ENCODE measurements at regions not wholly inside any gene's neighbourhood (a gene's known extent, or its start where the extent isn't known, plus 50 kb on each side); places are given as distances from the start of the nearest gene placed in this dataset.

- no peak for TF ChIP-seq NR3C1 (CRISPR knock-in tag; IDR thresholded peaks at IDR 0.05)
These were observed 53.0 kb upstream of the CPEB4 start (continued) for GRCh38 chr5:173835131-173835530.

GRCh38 chr5:173835661-173836060 lies 52.5 kb upstream of the CPEB4 start:
- no peak overlapping the region for H3K4me2 ChIP-seq (ENCODE audit: low read depth, low read length)
- DNase-seq (ENCODE audit: low spot score) (no peak), FAIRE-seq (no peak), ATAC-seq (no peak)
- no peak overlapping the region for H3K9ac ChIP-seq (ENCODE audit: insufficient read depth, low read depth, low read length)
- H3K4me3 ChIP-seq (replicated peaks in 1 of 3; ENCODE audit: insufficient read depth in 1 of 3, low read depth in 2 of 3, low read length in 3 of 3), result no peak overlapping the region
- no peaks in the 10 kb centered on the region for H3K27me3 ChIP-seq (ENCODE audit: control insufficient read depth in 1 of 2, insufficient read depth in 2 of 2, low read length in 2 of 2)
- peaks cover 30% of the 10 kb centered on the region for H3K4me1 ChIP-seq (ENCODE audit: insufficient read depth, low read length)
- no peak overlapping the region for H3K27ac ChIP-seq (ENCODE audit: extremely low read length, insufficient read depth, low read length)
- H3K79me2 ChIP-seq (ENCODE audit: insufficient read depth, low read length), result no peaks in the 10 kb centered on the region
- no peak overlapping the region for H2AFZ ChIP-seq (ENCODE audit: low read length)
- in situ Hi-C loops (cut with HindIII; ENCODE audit: extremely low pct_ligation_motif_present, low pct_unique_long_range_greater_than_20kb), result no loop called here
- WGBS (ENCODE audit: low lambda C conversion rate), result 62% methylated on average over 6 of the region's 6 CpGs
- CTCF ChIA-PET (ENCODE audit: low intra/inter-chr PET ratio, low total read pairs), result no interaction called here
- no peaks in the 10 kb centered on the region for H3K36me3 ChIP-seq (replicated peaks in 1 of 2; ENCODE audit: control insufficient read depth in 1 of 2, insufficient read depth in 2 of 2, low read length in 2 of 2)
- POLR2A ChIA-PET, result interaction anchor here (1.1 kb wide), 1 partner anchor 9 kb away, joined by 3 read pairs; no protein-coding TSS in a partner anchor
- no peaks in the 10 kb centered on the region for H4K20me1 ChIP-seq (ENCODE audit: insufficient read depth, low read length)
- no TSS peak for BruUV-seq (replicated peaks)
- intact Hi-C loops (cut with micrococcal nuclease; ENCODE audit: unreplicated experiment), result no loop called here
- no peaks in the 10 kb centered on the region for H3K9me3 ChIP-seq (ENCODE audit: low read length)
- no peak for TF ChIP-seq TMF1 (CRISPR knock-in tag; IDR thresholded peaks at IDR 0.05; ENCODE audit: low read depth)
- no peak for TF ChIP-seq KLF13 (CRISPR knock-in tag; IDR thresholded peaks at IDR 0.05)
- no peak for TF ChIP-seq ZNF550 (CRISPR knock-in tag; IDR thresholded peaks at IDR 0.05; ENCODE audit: borderline replicate concordance)
- TF ChIP-seq HNF1A (IDR thresholded peaks at IDR 0.05; ENCODE audit: low read depth), result no peak
- TF ChIP-seq HNF1A (CRISPR knock-in tag; IDR thresholded peaks at IDR 0.05; ENCODE audit: borderline replicate concordance), result no peak
- TF ChIP-seq ZNF879 (CRISPR knock-in tag; IDR thresholded peaks at IDR 0.05), result no peak
- TF ChIP-seq ZNF274 (CRISPR knock-in tag; IDR thresholded peaks at IDR 0.05), result no peak
- TF ChIP-seq ZNF292 (CRISPR knock-in tag; IDR thresholded peaks at IDR 0.05; ENCODE audit: borderline replicate concordance, low read depth), result no peak
- TF ChIP-seq SOX5 (CRISPR knock-in tag; IDR thresholded peaks at IDR 0.05; ENCODE audit: borderline replicate concordance), result no peak
- TF ChIP-seq TAF1 (CRISPR knock-in tag; IDR thresholded peaks at IDR 0.05), result no peak
- TF ChIP-seq ZNF7 (CRISPR knock-in tag; IDR thresholded peaks at IDR 0.05), result no peak
- no peak for TF ChIP-seq CBFB (CRISPR knock-in tag; IDR thresholded peaks at IDR 0.05)
- no peak for TF ChIP-seq LCORL (IDR thresholded peaks at IDR 0.05)
- no peak for TF ChIP-seq LCORL (CRISPR knock-in tag; IDR thresholded peaks at IDR 0.05)

All from HepG2 (cell line).